ENCODE measurements at regions not wholly inside any gene's neighbourhood (a gene's known extent, or its start where the extent isn't known, plus 50 kb on each side); places are given as distances from the start of the nearest gene placed in this dataset.

DNA sequence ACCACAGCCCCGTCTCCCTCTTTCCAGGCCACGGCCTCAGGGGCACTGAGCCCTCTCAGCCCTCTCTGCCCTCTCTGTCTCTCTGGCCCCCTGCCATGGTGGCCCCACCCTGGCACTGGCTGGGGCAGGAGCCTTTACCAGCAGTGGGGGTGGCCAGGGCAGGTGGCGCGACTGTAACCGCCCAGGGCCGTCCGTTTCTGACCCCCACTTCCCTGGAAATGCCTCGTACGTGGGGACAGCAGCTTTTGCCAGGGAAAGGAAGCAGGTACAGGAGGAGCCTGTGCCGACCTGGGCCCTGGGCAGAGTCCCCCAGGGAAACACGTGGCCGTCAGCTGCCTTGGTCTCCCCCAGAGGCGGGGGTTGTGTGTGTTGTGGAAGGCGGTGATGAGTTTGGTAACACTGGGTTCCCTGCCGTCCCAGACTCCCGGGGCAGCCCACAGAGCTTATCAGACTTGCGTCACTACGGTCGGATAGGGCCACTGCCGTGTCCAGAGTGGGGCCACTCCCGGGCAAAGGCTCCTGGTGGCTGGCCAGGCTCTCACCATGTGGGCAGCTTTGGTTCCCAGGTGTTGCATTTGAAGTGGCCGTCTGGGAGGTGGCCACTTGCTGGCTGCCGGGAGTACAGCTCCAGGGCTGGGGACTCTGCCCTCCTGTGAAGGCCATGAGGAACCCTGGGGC lies 249.3 kb upstream of the CIBAR2 start (continued):
- TF ChIP-seq UBTF (CRISPR knock-in tag; IDR thresholded peaks at IDR 0.05) (peak; percentile 80), ZNF292 (CRISPR knock-in tag; IDR thresholded peaks at IDR 0.05; ENCODE audit: borderline replicate concordance, low read depth) (0 out of 2 replicates have a peak, but pooled peaks have one; percentile 42), KLF6 (CRISPR knock-in tag; IDR thresholded peaks at IDR 0.05) (no peak), ATF3 (CRISPR knock-in tag; IDR thresholded peaks at IDR 0.05) (no peak), TSC22D2 (CRISPR knock-in tag; IDR thresholded peaks at IDR 0.05; ENCODE audit: borderline replicate concordance) (no peak), ZNF180 (CRISPR knock-in tag; IDR thresholded peaks at IDR 0.05; ENCODE audit: borderline replicate concordance, low read depth) (no peak), ETV6 (CRISPR knock-in tag; conservative IDR thresholded peaks at IDR 0.05) (no peak), ZBTB4 (CRISPR knock-in tag; IDR thresholded peaks at IDR 0.05; ENCODE audit: borderline replicate concordance) (no peak), PTBP1 (IDR thresholded peaks at IDR 0.05; ENCODE audit: low read depth, low read length, poor library complexity, severe bottlenecking) (no peak), POLR2AphosphoS5 (IDR thresholded peaks at IDR 0.05; ENCODE audit: low read depth, low read length) (no peak), ZNF430 (CRISPR knock-in tag; IDR thresholded peaks at IDR 0.05) (no peak), RORA (CRISPR knock-in tag; IDR thresholded peaks at IDR 0.05) (no peak), STAT5B (CRISPR knock-in tag; IDR thresholded peaks at IDR 0.05) (no peak), PAX8 (CRISPR knock-in tag; IDR thresholded peaks at IDR 0.05; ENCODE audit: borderline replicate concordance) (no peak), ZNF550 (CRISPR knock-in tag; IDR thresholded peaks at IDR 0.05; ENCODE audit: borderline replicate concordance) (no peak), KLF11 (CRISPR knock-in tag; IDR thresholded peaks at IDR 0.05) (no peak), THYN1 (CRISPR knock-in tag; IDR thresholded peaks at IDR 0.05; ENCODE audit: borderline replicate concordance, low read depth) (no peak), RAD21 (CRISPR knock-in tag; IDR thresholded peaks at IDR 0.05) (no peak), ZNF782 (CRISPR knock-in tag; IDR thresholded peaks at IDR 0.05; ENCODE audit: borderline replicate concordance) (no peak), U2AF1 (optimal IDR thresholded peaks at IDR 0.05; ENCODE audit: low read depth, low read length) (no peak)
- TF ChIP-seq, protein P1, sequence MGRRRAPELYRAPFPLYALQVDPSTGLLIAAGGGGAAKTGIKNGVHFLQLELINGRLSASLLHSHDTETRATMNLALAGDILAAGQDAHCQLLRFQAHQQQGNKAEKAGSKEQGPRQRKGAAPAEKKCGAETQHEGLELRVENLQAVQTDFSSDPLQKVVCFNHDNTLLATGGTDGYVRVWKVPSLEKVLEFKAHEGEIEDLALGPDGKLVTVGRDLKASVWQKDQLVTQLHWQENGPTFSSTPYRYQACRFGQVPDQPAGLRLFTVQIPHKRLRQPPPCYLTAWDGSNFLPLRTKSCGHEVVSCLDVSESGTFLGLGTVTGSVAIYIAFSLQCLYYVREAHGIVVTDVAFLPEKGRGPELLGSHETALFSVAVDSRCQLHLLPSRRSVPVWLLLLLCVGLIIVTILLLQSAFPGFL (CRISPR knock-in tag; IDR thresholded peaks at IDR 0.05): no peak
- TF ChIP-seq, protein P2, sequence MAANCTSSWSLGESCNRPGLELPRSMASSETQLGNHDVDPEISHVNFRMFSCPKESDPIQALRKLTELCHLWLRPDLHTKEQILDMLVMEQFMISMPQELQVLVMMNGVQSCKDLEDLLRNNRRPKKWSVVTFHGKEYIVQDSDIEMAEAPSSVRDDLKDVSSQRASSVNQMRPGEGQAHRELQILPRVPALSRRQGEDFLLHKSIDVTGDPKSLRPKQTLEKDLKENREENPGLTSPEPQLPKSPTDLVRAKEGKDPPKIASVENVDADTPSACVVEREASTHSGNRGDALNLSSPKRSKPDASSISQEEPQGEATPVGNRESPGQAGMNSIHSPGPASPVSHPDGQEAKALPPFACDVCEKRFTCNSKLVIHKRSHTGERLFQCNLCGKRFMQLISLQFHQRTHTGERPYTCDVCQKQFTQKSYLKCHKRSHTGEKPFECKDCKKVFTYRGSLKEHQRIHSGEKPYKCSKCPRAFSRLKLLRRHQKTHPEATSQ (CRISPR knock-in tag; IDR thresholded peaks at IDR 0.05; ENCODE audit: borderline replicate concordance): no peak
